GM06990 (cell line): ENCODE measurements at regions not wholly inside any gene's neighbourhood (a gene's known extent, or its start where the extent isn't known, plus 50 kb on each side); places are given as distances from the start of the nearest gene placed in this dataset.

ENCODE experiments used
- DNase-seq: peaks from one replicate; pipeline ENCODE4 v3.0.0-alpha.2; 2011; ENCODE audit not compliant: insufficient read length; ENCODE audit errors: extremely low read depth
- H3K27me3 ChIP-seq: replicated peaks from 2 replicates; pipeline ENCODE4 v1.6.0; 2011; ENCODE audit warnings: low read length; ENCODE audit not compliant: control insufficient read depth, insufficient read depth
- H3K36me3 ChIP-seq: 2 replicates; pipeline ENCODE4 v1.5.1; 2011; ENCODE audit warnings: low read length; ENCODE audit not compliant: control insufficient read depth, insufficient read depth
- H3K4me3 ChIP-seq: replicated peaks from 2 replicates; pipeline ENCODE4 v1.5.1; 2011; ENCODE audit warnings: low read depth, mild to moderate bottlenecking, control low read depth, low read length
- TF ChIP-seq, protein P1 (sequence below): IDR thresholded peaks from 2 replicates; pipeline ENCODE4 v1.5.1; 2011; ENCODE audit warnings: low read length, control low read depth, mild to moderate bottlenecking, inconsistent platforms; ENCODE audit not compliant: insufficient read depth, poor library complexity, severe bottlenecking

DNA sequence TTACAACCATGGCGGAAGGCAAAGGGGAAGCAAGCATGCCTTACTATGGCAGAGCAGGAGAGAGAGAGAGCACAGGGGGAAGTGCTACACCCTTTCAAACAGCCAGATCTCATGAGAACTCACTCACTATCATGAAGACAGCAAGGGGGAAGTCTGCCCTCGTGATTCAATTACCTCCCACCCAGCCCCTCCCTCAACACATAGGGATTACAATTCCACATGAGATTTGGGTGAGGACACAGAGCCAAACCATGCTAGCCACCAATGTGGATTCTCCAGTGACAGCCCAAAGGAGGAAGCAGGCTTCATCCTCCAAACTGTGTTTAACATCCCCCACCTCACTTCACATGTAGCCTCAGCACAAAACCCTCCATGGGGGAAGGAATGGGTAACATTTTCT, 563.7 kb downstream of the CDK5RAP2 start:
- DNase-seq, result no peak
- Histone ChIP-seq H3K4me3 (no peak overlapping the region), H3K36me3 (no peaks in the 10 kb centered on the region), H3K27me3 (no peaks in the 10 kb centered on the region)
- TF ChIP-seq, protein P1, sequence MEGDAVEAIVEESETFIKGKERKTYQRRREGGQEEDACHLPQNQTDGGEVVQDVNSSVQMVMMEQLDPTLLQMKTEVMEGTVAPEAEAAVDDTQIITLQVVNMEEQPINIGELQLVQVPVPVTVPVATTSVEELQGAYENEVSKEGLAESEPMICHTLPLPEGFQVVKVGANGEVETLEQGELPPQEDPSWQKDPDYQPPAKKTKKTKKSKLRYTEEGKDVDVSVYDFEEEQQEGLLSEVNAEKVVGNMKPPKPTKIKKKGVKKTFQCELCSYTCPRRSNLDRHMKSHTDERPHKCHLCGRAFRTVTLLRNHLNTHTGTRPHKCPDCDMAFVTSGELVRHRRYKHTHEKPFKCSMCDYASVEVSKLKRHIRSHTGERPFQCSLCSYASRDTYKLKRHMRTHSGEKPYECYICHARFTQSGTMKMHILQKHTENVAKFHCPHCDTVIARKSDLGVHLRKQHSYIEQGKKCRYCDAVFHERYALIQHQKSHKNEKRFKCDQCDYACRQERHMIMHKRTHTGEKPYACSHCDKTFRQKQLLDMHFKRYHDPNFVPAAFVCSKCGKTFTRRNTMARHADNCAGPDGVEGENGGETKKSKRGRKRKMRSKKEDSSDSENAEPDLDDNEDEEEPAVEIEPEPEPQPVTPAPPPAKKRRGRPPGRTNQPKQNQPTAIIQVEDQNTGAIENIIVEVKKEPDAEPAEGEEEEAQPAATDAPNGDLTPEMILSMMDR, result no peak

DNA sequence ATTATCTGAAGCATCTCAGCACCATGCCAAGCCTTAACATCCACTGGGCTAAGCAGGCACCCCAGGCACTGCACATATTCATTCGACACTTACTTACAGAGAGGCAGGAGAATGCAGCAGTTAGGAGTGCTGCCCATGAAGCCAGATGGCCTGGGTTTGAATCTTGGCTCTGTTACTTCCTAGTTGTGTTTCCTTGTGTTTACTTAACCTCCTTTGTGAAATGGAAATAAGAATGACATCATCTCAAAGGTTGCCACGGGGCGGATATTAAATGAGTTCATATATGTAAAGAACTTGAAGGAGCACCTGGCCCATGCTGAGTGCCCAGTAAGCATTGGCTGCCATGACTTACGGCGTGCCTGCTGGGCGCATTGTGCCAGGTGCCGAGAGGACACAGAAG, 565.2 kb downstream of the CDK5RAP2 start:
- Histone ChIP-seq H3K27me3 (no peaks in the 10 kb centered on the region), H3K36me3 (no peaks in the 10 kb centered on the region), H3K4me3 (no peak overlapping the region)
- DNase-seq, result no peak
- TF ChIP-seq, protein P1, result no peak

DNA sequence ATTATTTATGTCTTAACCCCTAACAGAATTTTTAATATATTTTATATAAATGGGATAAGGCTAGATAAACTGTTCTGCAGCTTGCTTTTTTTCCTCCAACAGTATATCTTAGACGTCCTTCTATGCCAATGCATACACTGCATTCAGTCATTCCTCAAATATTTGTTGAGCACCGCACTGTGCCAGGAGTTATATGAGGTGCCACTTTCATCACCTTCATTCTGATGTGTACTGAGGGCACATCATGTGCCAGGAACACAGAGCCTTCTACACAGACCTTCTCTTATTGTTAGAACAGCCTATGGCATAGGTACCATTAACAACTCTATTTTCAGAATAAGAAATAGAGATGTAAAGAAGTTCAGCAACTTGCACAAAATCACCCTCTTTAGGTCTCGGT, 570.1 kb downstream of the CDK5RAP2 start:
- TF ChIP-seq, protein P1, result no peak
- DNase-seq, result no peak
- H3K36me3 ChIP-seq, result no peaks in the 10 kb centered on the region
- no peak overlapping the region for H3K4me3 ChIP-seq
- no peaks in the 10 kb centered on the region; the same call in 1 of the 2 replicates for H3K27me3 ChIP-seq

DNA sequence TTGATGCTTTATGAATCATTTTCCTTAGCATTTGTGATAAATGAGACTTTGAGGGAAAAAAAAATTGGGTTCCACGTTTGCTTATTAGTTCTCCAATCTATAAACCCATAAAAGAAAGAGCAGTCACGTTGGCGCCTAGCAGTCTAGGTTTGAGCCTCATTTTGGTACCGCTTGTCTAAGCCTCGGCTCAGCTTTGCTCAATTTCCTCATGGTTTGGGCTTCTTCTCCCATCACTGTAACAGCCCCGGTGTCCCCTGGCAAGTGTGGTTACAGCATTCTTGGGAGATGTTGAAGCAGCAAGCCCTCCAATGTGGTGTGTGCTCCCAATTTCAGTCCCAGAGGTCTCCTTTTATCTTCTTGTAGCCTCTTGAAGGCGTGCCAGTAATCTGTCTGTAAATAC, 578.4 kb downstream of the CDK5RAP2 start:
- Histone ChIP-seq H3K36me3 (no peaks in the 10 kb centered on the region), H3K4me3 (no peak overlapping the region), H3K27me3 (no peaks in the 10 kb centered on the region; the same call in none of the 2 replicates)
- no peak for DNase-seq
- TF ChIP-seq, protein P1, result no peak

GRCh38 chr9:119998614-119999013, 581.4 kb downstream of the CDK5RAP2 start:
- no peak for DNase-seq
- H3K27me3 ChIP-seq, result no peaks in the 10 kb centered on the region
- H3K36me3 ChIP-seq, result no peaks in the 10 kb centered on the region
- TF ChIP-seq, protein P1, result no peak
- H3K4me3 ChIP-seq, result no peak overlapping the region

DNA sequence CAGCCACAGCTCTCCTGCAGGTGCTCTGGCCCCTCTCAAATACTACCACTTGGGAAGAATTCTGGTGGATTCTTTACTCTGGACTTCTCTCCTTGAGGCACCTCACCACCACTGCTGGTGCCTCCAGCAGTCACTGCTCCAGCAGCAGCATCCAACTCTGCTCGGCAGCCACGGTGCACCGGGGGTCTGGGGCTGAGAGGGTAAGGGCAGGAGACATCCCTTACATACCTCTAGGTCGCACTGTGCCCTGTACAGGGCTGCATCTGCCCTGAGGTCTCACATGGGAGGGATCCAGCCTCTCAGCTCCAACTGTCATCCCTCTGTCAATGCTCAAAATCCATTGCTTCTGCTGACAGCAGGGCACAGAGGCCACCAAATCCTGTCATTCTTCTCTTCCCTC, 588.2 kb downstream of the CDK5RAP2 start:
- Histone ChIP-seq H3K36me3 (no peaks in the 10 kb centered on the region), H3K27me3 (no peaks in the 10 kb centered on the region), H3K4me3 (no peak overlapping the region)
- TF ChIP-seq, protein P1, result no peak
- no peak for DNase-seq
